DOHH2 (cell line): ENCODE measurements at regions not wholly inside any gene's neighbourhood (a gene's known extent, or its start where the extent isn't known, plus 50 kb on each side); places are given as distances from the start of the nearest gene placed in this dataset.

Source experiments
- H3F3A ChIP-seq: fragments of 200-600 bp; sonication (generic), shearing (Covaris generic); 2 replicates; pipeline ENCODE4 v1.6.0; 2016; ENCODE audit warnings: antibody characterized with exemption, mild to moderate bottlenecking; ENCODE audit not compliant: control insufficient read depth, insufficient read depth
- H3K27ac ChIP-seq: fragments of 200-600 bp; sonication (generic); 2 replicates; pipeline ENCODE4 v1.5.1; 2014; ENCODE audit warnings: low read depth, mild to moderate bottlenecking, low read length, moderate library complexity
- H3K27me3 ChIP-seq: fragments of 200-600 bp; sonication (generic); 2 replicates; pipeline ENCODE4 v1.6.1; 2014; ENCODE audit warnings: mild to moderate bottlenecking, low read length, mixed read lengths; ENCODE audit not compliant: control insufficient read depth
- H3K36me3 ChIP-seq: fragments of 200-600 bp; sonication (generic); 2 replicates; pipeline ENCODE4 v1.6.1; 2014; ENCODE audit warnings: mild to moderate bottlenecking, low read length, moderate library complexity, mixed read lengths; ENCODE audit not compliant: control insufficient read depth
- H3K4me1 ChIP-seq: fragments of 200-600 bp; sonication (generic); 2 replicates; pipeline ENCODE4 v1.6.1; 2014; ENCODE audit warnings: mild to moderate bottlenecking, low read length, mixed read lengths; ENCODE audit not compliant: control insufficient read depth
- H3K4me2 ChIP-seq: fragments of 200-600 bp; sonication (generic); 2 replicates; pipeline ENCODE4 v1.6.0; 2014; ENCODE audit warnings: mild to moderate bottlenecking, low read length, moderate library complexity
- H3K4me3 ChIP-seq: fragments of 200-600 bp; sonication (generic); 2 replicates; pipeline ENCODE4 v1.5.1; 2014; ENCODE audit warnings: mild to moderate bottlenecking, low read length, mixed read lengths
- H3K79me2 ChIP-seq: fragments of 200-600 bp; sonication (generic); 2 replicates; pipeline ENCODE4 v1.6.1; 2014; ENCODE audit warnings: mild to moderate bottlenecking, low read length, mixed read lengths; ENCODE audit not compliant: control insufficient read depth
- H3K9me2 ChIP-seq: fragments of 200-600 bp; sonication (generic); replicated peaks from 2 replicates; pipeline ENCODE4 v1.6.1; 2014; ENCODE audit warnings: mild to moderate bottlenecking, low read length, mixed read lengths; ENCODE audit not compliant: control insufficient read depth
- H3K9me3 ChIP-seq: fragments of 200-600 bp; sonication (generic); 2 replicates; pipeline ENCODE4 v1.6.1; 2014; ENCODE audit warnings: antibody characterized with exemption, low read length, mixed read lengths; ENCODE audit not compliant: control insufficient read depth, insufficient read depth
- H4K20me1 ChIP-seq: fragments of 200-600 bp; sonication (generic); 2 replicates; pipeline ENCODE4 v1.6.0; 2014; ENCODE audit warnings: low read depth, mild to moderate bottlenecking, antibody characterized with exemption, low read length, moderate library complexity; ENCODE audit not compliant: control insufficient read depth, insufficient read depth
- EZH2phosphoT487 ChIP-seq: fragments of 200-600 bp; sonication (generic); IDR thresholded peaks from 2 replicates; pipeline ENCODE4 v1.6.1; 2017; ENCODE audit warnings: borderline replicate concordance, mild to moderate bottlenecking, antibody characterized with exemption, low read length, moderate library complexity, mixed read lengths
- TF ChIP-seq, protein P1 (sequence below): fragments of 200-600 bp; sonication (generic); IDR thresholded peaks from one replicate; pipeline ENCODE4 v1.5.1; 2014; ENCODE audit warnings: antibody characterized with exemption, mild to moderate bottlenecking, low read depth, low read length; ENCODE audit not compliant: poor library complexity, severe bottlenecking

DNA sequence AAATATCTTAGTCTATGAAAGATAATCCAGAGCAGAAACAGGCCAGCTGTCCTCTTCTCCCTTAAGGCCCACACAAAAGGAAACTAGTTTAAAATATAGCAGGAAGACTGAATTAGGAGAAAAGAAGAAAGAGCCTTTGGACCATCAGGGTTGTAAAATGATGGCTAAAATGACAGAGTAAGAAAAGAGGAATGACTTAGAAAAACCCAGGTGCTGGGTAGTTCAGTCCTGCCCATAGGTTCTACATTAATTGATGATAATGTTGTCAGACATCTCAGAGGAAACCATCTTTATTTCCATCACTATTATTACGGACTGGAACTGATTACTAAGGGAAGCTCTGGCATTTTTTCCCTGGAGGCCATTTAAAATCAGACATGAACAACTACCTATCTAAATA is 142.8 kb upstream of the STT3B start:
- Histone ChIP-seq H3K79me2 (no peaks in the 10 kb centered on the region), H3K27ac (no peak overlapping the region), H3K4me3 (no peak overlapping the region), H3F3A (no peaks in the 10 kb centered on the region), H3K9me3 (no peaks in the 10 kb centered on the region), H3K4me2 (no peak overlapping the region), H3K36me3 (no peaks in the 10 kb centered on the region), H3K27me3 (no peaks in the 10 kb centered on the region), H4K20me1 (no peaks in the 10 kb centered on the region), H3K9me2 (no peaks in the 10 kb centered on the region; the same call in 1 of the 2 replicates), H3K4me1 (no peaks in the 10 kb centered on the region)
- TF ChIP-seq, protein P1, sequence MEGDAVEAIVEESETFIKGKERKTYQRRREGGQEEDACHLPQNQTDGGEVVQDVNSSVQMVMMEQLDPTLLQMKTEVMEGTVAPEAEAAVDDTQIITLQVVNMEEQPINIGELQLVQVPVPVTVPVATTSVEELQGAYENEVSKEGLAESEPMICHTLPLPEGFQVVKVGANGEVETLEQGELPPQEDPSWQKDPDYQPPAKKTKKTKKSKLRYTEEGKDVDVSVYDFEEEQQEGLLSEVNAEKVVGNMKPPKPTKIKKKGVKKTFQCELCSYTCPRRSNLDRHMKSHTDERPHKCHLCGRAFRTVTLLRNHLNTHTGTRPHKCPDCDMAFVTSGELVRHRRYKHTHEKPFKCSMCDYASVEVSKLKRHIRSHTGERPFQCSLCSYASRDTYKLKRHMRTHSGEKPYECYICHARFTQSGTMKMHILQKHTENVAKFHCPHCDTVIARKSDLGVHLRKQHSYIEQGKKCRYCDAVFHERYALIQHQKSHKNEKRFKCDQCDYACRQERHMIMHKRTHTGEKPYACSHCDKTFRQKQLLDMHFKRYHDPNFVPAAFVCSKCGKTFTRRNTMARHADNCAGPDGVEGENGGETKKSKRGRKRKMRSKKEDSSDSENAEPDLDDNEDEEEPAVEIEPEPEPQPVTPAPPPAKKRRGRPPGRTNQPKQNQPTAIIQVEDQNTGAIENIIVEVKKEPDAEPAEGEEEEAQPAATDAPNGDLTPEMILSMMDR: no peak
- no peak for TF ChIP-seq EZH2phosphoT487

DNA sequence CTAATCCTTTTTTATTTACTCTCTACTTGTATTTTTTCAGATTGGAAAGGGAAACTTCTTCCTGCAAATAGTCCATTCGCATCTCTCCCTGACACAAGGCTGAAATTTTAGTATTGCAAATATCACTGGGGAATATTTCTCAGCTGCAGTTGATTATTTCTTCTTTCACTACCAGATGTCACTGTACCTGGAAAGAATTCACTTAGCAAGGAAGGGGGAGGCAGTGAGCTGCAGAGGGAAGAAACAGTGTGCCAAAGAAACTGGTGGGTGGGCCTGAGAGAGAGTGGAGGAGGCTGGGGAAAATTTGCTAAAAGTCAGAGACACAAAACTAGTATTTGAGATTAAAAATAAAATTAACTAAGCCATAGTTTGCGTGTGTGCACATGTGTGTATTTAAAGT is 142.3 kb upstream of the STT3B start:
- Histone ChIP-seq H3K9me3 (no peaks in the 10 kb centered on the region), H3K36me3 (no peaks in the 10 kb centered on the region), H3K4me1 (no peaks in the 10 kb centered on the region), H4K20me1 (no peaks in the 10 kb centered on the region), H3K4me2 (no peak overlapping the region), H3K9me2 (no peaks in the 10 kb centered on the region; the same call in 1 of the 2 replicates), H3F3A (no peaks in the 10 kb centered on the region), H3K27ac (no peak overlapping the region), H3K79me2 (no peaks in the 10 kb centered on the region), H3K27me3 (no peaks in the 10 kb centered on the region), H3K4me3 (no peak overlapping the region)
- TF ChIP-seq, protein P1: no peak

DNA sequence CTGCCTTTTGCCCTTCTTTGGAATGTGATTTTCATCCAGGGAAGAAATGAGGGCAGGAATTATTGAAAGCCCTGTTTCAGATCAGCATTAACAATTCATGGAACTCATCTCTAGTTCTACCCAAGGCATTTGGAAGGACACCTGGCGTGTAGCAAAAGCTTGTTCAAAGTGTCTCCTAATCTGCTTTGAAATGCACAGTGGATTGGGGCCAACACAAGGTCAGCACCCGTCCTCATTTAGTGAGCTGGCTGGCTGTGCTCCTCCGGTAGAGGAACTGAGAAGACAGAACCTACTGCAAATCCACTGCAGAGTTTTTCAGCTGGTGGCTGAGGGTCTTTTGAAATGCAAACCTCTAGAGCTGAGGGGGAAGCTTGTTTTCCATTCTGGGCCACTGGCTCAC is 141.6 kb upstream of the STT3B start:
- Histone ChIP-seq H3K4me3 (no peak overlapping the region), H3K9me2 (no peaks in the 10 kb centered on the region; the same call in 1 of the 2 replicates), H3K79me2 (no peaks in the 10 kb centered on the region), H3K4me1 (no peaks in the 10 kb centered on the region), H4K20me1 (no peaks in the 10 kb centered on the region), H3K4me2 (no peak overlapping the region), H3K27ac (no peak overlapping the region), H3K36me3 (no peaks in the 10 kb centered on the region), H3K9me3 (no peaks in the 10 kb centered on the region), H3K27me3 (no peaks in the 10 kb centered on the region), H3F3A (no peaks in the 10 kb centered on the region)
- TF ChIP-seq, protein P1: no peak
- TF ChIP-seq EZH2phosphoT487: no peak

DNA sequence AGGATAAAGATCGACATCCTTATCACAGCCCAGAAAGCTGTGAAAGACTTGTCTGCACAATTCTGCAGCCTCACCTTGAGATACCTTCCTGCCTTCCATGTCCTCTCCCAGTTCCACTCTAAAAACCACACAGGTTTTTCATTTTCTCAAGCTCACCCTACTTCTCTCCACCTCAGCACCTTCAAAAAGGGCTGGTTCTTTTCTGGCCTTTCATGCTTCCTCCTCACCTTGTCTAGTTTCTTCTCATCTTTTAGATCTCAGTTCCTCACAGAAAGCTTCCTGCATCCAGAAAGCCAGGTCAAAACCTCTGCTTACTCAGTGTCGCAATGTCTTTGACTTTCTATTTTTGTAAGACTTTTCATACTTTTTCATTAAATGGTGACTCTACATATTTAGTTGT is 140.2 kb upstream of the STT3B start:
- Histone ChIP-seq H3K9me2 (no peaks in the 10 kb centered on the region; the same call in 1 of the 2 replicates), H4K20me1 (no peaks in the 10 kb centered on the region), H3K27ac (no peak overlapping the region), H3K4me1 (no peaks in the 10 kb centered on the region), H3K27me3 (no peaks in the 10 kb centered on the region), H3K4me3 (no peak overlapping the region), H3K4me2 (no peak overlapping the region), H3K79me2 (no peaks in the 10 kb centered on the region), H3K9me3 (no peaks in the 10 kb centered on the region), H3K36me3 (no peaks in the 10 kb centered on the region), H3F3A (no peaks in the 10 kb centered on the region)
- no peak for TF ChIP-seq EZH2phosphoT487
- TF ChIP-seq, protein P1: no peak
